Endothelial cell of umbilical vein (primary cell): ENCODE measurements at regions not wholly inside any gene's neighbourhood (a gene's known extent, or its start where the extent isn't known, plus 50 kb on each side); places are given as distances from the start of the nearest gene placed in this dataset.

Source experiments
- BruUV-seq: library from RNA; stranded (reverse); fragments of 400-500 nt; replicated peaks from 2 replicates; lab custom pipeline; 2021; lab: Mats Ljungman, UMichigan
- CTCF ChIA-PET: fragments of 300-600, 350-600 bp; sonication (Branson Sonifier 250); formaldehyde crosslinking; loops from one replicate; lab custom pipeline; 2021; ENCODE audit warnings: antibody characterized with exemption, inconsistent platforms; lab: Charles Lee
- POLR2A ChIA-PET: fragments of 300-600, 350-600 bp; sonication (Branson Sonifier 250); formaldehyde crosslinking; loops from one replicate; lab custom pipeline; 2021; ENCODE audit warnings: antibody characterized with exemption, inconsistent platforms; lab: Charles Lee
- DNase-seq: peaks from one replicate; pipeline ENCODE4 v3.0.0-alpha.2; 2011; ENCODE audit warnings: low read depth, low spot score
- FAIRE-seq: peaks from 2 replicates; lab custom pipeline; 2011; peaks lifted over from hg19 to GRCh38; lab: Jason Lieb, UNC
- H2AFZ ChIP-seq: 2 replicates; pipeline ENCODE4 v1.6.0; 2012; ENCODE audit warnings: low read depth, low read length, control low read depth, inconsistent platforms
- H3K27ac ChIP-seq: 2 replicates; pipeline ENCODE4 v1.5.1; 2011; ENCODE audit warnings: low read depth, mild to moderate bottlenecking, control low read depth, low read length, moderate library complexity; ENCODE audit not compliant: insufficient read depth
- H3K27me3 ChIP-seq, 2 experiments: 2 replicates each; pipeline versions ENCODE4 v1.6.0 to v1.6.1; 2011; ENCODE audit warnings: low read length in 2 of 2, mixed read lengths in 1 of 2; ENCODE audit not compliant: control insufficient read depth in 2 of 2, insufficient read depth in 2 of 2
- H3K36me3 ChIP-seq, 2 experiments: 2 replicates in 1 of 2; 3 replicates in 1 of 2; pipeline ENCODE4 v1.5.1; 2011; ENCODE audit warnings: low read length in 2 of 2, mild to moderate bottlenecking in 1 of 2, moderate library complexity in 1 of 2; ENCODE audit not compliant: control insufficient read depth in 2 of 2, insufficient read depth in 2 of 2; ENCODE audit errors: extremely low read depth in 1 of 2
- H3K4me1 ChIP-seq: 3 replicates; pipeline ENCODE4 v1.5.1; 2011; ENCODE audit warnings: mild to moderate bottlenecking, low read length; ENCODE audit not compliant: control insufficient read depth, insufficient read depth; ENCODE audit errors: extremely low read depth
- H3K4me2 ChIP-seq: 2 replicates; pipeline ENCODE4 v1.6.1; 2011; ENCODE audit warnings: low read length, control low read depth, mixed read lengths; ENCODE audit not compliant: insufficient read depth
- H3K4me3 ChIP-seq, 3 experiments: fragments of 200-600 bp in 1 of 3; sonication (generic), shearing (Covaris generic) in 1 of 3; replicated peaks in 1 of 3; 2 replicates each; pipeline ENCODE4 v1.5.1; 2011 to 2016; ENCODE audit warnings: control low read depth in 3 of 3, low read length in 3 of 3, mild to moderate bottlenecking in 2 of 3, inconsistent platforms in 1 of 3, low read depth in 1 of 3, moderate library complexity in 1 of 3; ENCODE audit not compliant: insufficient read depth in 1 of 3
- H3K79me2 ChIP-seq: 2 replicates; pipeline ENCODE4 v1.6.0; 2012; ENCODE audit warnings: low read length, inconsistent platforms; ENCODE audit not compliant: control insufficient read depth, insufficient read depth
- H3K9ac ChIP-seq: replicated peaks from 2 replicates; pipeline ENCODE3; 2011; ENCODE audit warnings: low read length, control low read depth; ENCODE audit not compliant: insufficient read depth; ENCODE audit errors: extremely low read depth
- H3K9me1 ChIP-seq: replicated peaks from 3 replicates; pipeline ENCODE4 v1.6.0; 2011; ENCODE audit warnings: mild to moderate bottlenecking, low read length; ENCODE audit not compliant: control insufficient read depth, insufficient read depth; ENCODE audit errors: extremely low read depth
- H3K9me3 ChIP-seq: replicated peaks from 2 replicates; pipeline ENCODE4 v1.5.1; 2012; ENCODE audit warnings: low read length, inconsistent platforms; ENCODE audit not compliant: control insufficient read depth, insufficient read depth
- H4K20me1 ChIP-seq: replicated peaks from 2 replicates; pipeline ENCODE3; 2011; ENCODE audit warnings: mild to moderate bottlenecking, low read length; ENCODE audit not compliant: control insufficient read depth, insufficient read depth; ENCODE audit errors: extremely low read depth
- CTCF ChIP-seq, 2 donors: IDR thresholded peaks; 1 replicate in 1 of 2; 2 replicates in 1 of 2; pipeline ENCODE4 v1.5.1; 2011; ENCODE audit warnings: low read length in 2 of 2, mild to moderate bottlenecking in 2 of 2, moderate library complexity in 2 of 2, control low read depth in 1 of 2, inconsistent platforms in 1 of 2, low read depth in 1 of 2; ENCODE audit not compliant: insufficient read depth in 1 of 2; ENCODE audit errors: extremely low read depth in 1 of 2
- EZH2 ChIP-seq: IDR thresholded peaks from 2 replicates; pipeline ENCODE4 v1.6.1; 2012; ENCODE audit warnings: borderline replicate concordance, low read depth, mild to moderate bottlenecking, moderate library complexity, low read length, inconsistent platforms; ENCODE audit not compliant: severe bottlenecking
- FOS ChIP-seq: IDR thresholded peaks from 2 replicates; pipeline ENCODE4 v1.6.1; 2011; ENCODE audit warnings: mild to moderate bottlenecking, low read length, moderate library complexity, borderline replicate concordance; ENCODE audit not compliant: insufficient read depth
- GATA2 ChIP-seq: IDR thresholded peaks from 2 replicates; pipeline ENCODE4 v1.7.0; 2011; ENCODE audit warnings: low read depth, mild to moderate bottlenecking, moderate library complexity, mixed read lengths, low read length; ENCODE audit not compliant: insufficient read length, insufficient read depth
- JUN ChIP-seq: IDR thresholded peaks from 2 replicates; pipeline ENCODE4 v1.6.1; 2011; ENCODE audit warnings: borderline replicate concordance, low read depth; ENCODE audit not compliant: insufficient read length, insufficient read depth
- MAX ChIP-seq: IDR thresholded peaks from 2 replicates; pipeline ENCODE4 v1.6.1; 2011; ENCODE audit not compliant: insufficient read depth, insufficient read length
- MYC ChIP-seq: IDR thresholded peaks from one replicate; pipeline ENCODE4 v1.6.1; 2011; ENCODE audit warnings: mild to moderate bottlenecking, low read depth, low read length
- POLR2A ChIP-seq: IDR thresholded peaks from 2 replicates; pipeline ENCODE4 v1.6.1; 2012; ENCODE audit warnings: low read depth, mild to moderate bottlenecking, control low read depth, low read length
- POLR2AphosphoS5 ChIP-seq: IDR thresholded peaks from 2 replicates; pipeline ENCODE4 v1.6.1; 2012; ENCODE audit warnings: low read depth, mild to moderate bottlenecking, control low read depth, low read length, moderate library complexity; ENCODE audit not compliant: insufficient read depth
- dilution Hi-C: fragments of 300-500 bp; cut with MboI; formaldehyde crosslinking; loops from one replicate; pipeline ENCODE4 v1.15.0; 2019; ENCODE audit warnings: low sequenced_read_pairs; ENCODE audit not compliant: extremely low pct_ligation_motif_present
- intact Hi-C: fragments of 100-400 bp; cut with micrococcal nuclease; formaldehyde crosslinking; loops from one replicate; pipeline ENCODE4 v1.10.0; 2022

- H3K9ac ChIP-seq, result no peak overlapping the region
- BruUV-seq, result no TSS peak
- ChIA-PET POLR2A (no interaction called here), CTCF (no interaction called here)
- FAIRE-seq (no peak), DNase-seq (no peak)
- no peak overlapping the region for H3K4me2 ChIP-seq
- H3K9me3 ChIP-seq, result no peaks in the 10 kb centered on the region
- H2AFZ ChIP-seq, result no peak overlapping the region
- no peaks in the 10 kb centered on the region for H3K27me3 ChIP-seq
- no peak for TF ChIP-seq JUN
- no peak for TF ChIP-seq FOS
- no peak for TF ChIP-seq CTCF (IDR thresholded peaks at IDR 0.05; ENCODE audit: extremely low read depth in 1 of 2, insufficient read depth in 1 of 2, low read depth in 1 of 2, low read length in 2 of 2)
- no peak for TF ChIP-seq MAX
- TF ChIP-seq GATA2, result no peak
- TF ChIP-seq POLR2A, result no peak
- no peak for TF ChIP-seq EZH2
- TF ChIP-seq MYC, result no peak
- no peak for TF ChIP-seq POLR2AphosphoS5
- no peak overlapping the region for H3K27ac ChIP-seq
- no peaks in the 10 kb centered on the region for H3K79me2 ChIP-seq
- H4K20me1 ChIP-seq, result no peaks in the 10 kb centered on the region
- H3K9me1 ChIP-seq, result no peaks in the 10 kb centered on the region
- dilution Hi-C loops (no loop called here), intact Hi-C loops (no loop called here)
- no peak overlapping the region for H3K4me3 ChIP-seq
- H3K36me3 ChIP-seq, result no peaks in the 10 kb centered on the region
- no peaks in the 10 kb centered on the region for H3K4me1 ChIP-seq
These were observed 171.8 kb upstream of the FGF16 start for GRCh38 chrX:77275392-77275791.
